Nucleus accumbens (tissue), 56 donors: ENCODE measurements at regions not wholly inside any gene's neighbourhood (a gene's known extent, or its start where the extent isn't known, plus 50 kb on each side); places are given as distances from the start of the nearest gene placed in this dataset.

ENCODE experiments used
- DNase-seq, 56 donors: peaks; one replicate each; lab custom pipeline; 2025; lab: John Stamatoyannopoulos, UW

DNA sequence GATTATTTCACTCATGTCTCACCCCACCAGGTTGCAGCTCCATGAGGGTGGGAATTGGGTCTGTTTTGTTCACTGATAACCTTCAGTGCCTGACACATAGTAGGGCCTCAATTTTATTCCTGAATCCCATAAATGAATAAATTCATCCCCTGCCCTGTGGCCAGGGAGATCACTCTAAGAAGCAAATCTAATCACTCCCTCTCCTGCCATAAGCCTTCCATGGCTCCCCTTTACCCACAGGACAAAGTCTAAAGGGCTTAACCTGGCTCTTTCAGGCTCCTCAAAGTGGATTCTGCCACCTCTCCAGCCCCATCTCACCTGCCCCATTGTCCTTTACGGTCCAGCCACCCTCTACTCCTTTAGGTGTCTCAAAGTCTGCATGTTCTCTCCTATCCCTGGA lies 141.8 kb upstream of the PTPN1 start:
- DNase-seq, result no peak

DNA sequence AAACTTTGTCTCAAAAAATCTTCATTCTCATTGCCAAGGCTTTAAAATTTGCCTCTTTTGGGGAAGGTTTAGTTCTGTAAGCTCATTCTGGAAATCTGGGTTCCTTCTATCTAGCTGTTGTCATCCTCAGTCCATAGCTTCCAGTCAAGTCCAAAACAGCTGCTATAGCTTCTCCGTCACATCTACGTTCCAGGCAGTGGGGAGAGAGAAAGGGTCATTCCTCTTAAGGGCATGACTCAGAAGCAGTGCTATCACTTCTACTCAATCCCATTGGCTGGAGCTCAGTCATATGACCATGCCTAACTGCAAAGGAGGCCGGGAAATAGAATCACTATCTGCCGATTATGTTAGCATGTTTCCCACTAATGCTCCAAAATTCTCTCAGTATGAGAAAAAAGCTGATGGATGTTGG lies 141.4 kb upstream of the PTPN1 start:
- no peak for DNase-seq

DNA sequence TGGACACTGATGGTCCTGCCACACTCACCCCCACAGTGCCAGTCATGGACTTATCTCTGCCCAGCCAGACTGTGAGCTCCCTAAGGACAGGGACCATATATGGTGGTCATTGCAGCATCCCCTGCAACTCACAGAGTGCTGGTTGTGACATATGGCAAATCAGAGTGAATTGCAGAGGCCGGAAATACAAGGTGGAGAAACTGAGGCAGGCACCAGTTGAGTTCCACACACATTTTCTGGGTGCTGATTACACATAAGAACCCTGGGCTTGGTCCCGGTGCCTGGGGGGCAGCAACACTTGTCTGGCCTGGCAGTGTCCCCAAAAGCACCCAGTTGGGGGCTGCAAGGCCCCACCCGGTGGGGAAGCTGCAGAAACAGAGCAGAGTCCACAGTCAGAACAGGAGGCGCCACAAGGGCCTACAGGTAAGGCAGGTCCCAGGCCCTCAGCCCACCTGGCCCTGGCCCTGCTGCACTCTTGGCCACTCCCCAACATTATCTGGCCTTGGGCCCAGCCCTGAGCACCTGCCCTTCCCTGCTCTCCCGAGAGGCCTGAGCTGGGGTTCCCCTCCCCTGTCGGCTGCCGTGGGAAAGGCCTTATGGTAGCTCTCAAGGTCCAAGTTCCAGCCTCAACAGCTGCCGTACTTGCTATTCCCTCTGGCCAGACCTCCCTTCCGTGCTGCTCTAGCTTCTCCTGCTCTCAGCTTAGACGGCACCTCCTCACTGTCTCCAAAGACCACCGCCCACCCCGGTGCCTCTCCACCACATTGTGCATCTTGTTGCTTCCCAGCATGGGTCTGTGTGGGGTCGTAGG lies 140.8 kb upstream of the PTPN1 start:
- no peak for DNase-seq

DNA sequence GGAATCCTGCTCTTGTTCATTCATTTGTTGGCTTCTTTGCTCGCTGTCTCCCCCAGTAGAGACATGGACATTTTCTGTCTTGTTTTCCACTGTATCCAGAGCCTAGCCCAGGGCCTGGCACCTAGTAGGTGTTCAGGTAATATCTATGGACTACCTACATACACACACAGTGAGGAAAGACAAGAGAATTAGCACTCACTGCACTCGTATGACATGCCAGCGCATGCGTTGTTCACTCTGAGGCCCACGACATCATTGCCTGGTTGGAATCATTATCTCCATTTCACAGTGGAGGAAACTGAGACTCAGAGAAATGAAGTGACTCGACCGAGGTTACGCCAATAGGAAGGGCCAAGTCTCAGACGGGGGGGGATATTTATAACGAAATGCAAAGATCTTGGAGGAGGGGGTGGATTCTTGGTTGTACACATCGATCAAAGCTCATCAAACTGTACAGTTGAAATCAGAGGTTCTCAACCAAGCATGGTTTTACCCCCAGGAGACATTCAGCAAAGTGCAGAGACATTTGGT lies 140.1 kb upstream of the PTPN1 start:
- no peak for DNase-seq

DNA sequence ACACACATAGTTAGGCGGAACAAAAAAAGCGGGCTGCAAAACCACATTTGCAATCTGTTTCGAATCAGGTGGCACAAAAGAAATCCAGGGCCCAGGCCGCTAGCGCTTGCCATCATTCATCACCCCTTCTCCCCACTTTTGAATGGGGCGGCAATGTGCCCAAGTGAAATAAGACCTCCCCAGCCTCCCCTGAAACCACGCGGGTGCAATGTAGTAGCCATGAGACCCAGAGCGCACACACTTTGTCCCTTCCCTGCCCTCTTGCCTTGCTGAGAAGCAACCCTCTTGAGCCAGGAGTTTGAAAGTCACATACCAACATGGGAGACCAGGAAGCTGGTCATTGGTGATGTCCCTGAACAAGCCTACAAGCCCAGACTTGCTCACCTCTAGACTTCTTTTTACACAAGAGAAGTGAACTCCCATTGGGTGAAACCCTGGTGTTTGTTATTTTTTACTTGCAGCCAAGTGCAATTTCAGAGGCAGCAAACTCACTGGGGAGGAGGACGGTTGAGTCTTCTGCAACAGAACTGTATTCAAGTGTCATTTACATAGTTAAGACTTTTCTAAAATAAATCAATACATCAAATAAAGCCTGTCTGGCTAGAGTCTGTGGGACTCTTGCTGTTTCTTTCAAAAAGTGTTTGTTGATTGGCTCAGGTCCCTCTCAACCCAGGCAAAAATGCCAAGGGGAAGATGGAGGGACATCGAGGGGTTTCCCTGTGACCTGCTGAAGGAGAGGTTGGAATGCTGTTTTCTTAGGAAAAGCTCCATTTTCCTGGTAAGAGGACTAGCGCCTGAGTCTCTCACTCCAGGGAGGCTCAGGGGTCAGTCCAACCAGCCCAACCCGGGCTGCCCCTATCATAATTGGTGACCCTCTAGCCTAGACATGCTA lies 138.1 kb upstream of the PTPN1 start:
- no peak for DNase-seq

DNA sequence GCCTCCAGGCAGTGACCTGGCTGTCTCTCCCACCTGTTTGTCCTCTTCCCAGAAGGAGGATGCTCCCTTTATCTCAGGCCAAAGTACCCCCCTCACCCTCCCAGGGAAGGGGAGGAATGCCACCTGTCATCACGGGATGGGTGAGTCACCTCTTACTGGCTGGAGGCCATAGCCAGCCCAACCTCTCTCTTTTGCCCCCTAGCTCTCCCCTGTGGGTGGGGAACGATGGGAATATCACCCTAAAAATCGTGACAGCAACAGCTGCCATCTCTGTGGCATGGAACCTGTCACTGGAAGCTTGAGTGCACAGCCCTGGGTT lies 137.5 kb upstream of the PTPN1 start:
- no peak for DNase-seq

DNA sequence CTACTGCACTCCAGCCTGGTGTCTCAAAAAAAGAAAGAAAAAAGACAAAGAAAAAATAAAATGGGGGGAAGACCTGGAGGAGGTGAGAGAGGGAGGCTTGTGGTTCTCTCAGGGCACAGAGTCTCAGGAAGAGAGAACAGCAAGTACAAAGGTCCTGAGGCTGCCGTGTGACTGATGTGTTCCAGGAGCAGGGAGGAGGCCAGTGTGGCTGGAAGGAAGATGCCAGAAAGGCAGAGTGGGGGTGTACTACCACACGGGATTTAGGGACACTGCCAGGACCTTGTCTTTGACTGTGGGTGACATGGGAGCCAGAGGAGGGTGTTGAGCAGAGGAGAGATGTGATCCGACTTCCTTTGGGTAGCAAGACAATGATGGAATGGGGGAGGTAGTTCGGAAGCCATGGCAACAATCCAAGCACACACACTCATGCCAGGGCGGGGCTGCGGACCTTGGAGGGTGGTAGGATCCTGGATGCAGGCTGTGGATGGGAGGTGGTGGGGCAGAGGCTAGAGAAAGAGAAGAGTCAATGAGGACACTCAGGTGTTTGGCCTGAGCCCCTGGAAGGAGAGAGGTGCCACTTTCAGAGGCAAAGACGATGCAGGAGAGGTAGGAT lies 136.4 kb upstream of the PTPN1 start:
- no peak for DNase-seq

DNA sequence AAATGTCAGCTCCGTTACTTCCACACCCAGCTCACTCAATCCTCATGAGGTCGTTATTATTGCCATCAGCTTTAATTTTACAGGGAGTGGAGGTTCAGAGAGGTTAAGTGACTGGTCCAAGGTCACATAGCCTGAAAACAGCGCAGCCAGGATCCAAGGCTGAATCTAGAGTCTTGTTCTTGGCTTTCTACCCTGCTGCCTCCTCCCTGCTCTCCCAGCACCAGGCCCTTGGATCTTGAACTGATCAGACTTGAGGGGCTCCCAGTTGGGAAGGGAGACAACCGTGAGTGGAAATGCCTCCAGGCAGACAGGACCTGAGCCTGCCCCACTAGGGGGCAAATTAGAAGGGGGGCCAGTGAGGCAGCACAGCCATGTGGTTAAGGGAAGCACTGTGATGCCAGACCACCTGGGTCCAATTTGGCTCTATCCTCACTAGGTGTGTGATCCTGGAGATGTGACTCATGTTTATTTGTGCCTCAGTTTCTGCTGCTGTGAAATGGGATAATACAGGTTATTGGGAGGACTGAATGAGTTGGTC lies 135.6 kb upstream of the PTPN1 start:
- no peak for DNase-seq

DNA sequence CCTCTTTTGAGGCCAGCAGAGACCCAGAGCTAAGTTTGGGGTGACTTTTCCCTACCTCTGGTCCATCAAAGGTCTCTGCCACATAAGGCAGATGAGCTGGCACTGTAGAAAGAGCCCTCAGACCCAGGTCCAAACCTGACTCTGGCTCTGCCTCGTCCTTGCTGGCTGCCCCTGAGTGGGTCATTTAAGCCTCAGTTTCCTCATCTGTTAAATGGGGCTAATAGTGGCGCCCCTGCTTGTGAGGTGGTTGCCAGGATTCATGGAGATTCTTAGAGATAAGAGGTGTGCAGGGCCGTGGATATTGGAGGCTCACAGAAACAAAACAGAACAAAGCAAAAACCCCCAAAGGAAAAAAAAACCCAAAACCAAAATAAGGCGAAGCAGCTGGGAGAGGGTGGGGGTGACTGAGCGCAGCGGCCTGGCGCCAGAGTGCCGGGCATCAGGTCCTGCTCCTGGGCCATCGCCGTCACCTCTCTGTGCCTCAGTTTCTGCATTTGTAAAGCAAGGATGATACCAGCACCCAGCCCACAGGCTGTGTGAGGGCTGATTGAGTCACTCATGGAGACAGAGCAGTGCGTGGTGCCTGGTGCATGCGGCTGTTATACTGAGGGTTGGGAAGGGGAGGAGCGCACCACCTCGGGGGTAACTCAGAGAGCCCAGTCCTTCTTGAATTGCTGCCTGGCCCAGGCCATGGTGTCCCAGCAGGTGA lies 133.8 kb upstream of the PTPN1 start:
- DNase-seq, result peak in 6 of 56 donors; percentile 7 to 25 (median 20)

DNA sequence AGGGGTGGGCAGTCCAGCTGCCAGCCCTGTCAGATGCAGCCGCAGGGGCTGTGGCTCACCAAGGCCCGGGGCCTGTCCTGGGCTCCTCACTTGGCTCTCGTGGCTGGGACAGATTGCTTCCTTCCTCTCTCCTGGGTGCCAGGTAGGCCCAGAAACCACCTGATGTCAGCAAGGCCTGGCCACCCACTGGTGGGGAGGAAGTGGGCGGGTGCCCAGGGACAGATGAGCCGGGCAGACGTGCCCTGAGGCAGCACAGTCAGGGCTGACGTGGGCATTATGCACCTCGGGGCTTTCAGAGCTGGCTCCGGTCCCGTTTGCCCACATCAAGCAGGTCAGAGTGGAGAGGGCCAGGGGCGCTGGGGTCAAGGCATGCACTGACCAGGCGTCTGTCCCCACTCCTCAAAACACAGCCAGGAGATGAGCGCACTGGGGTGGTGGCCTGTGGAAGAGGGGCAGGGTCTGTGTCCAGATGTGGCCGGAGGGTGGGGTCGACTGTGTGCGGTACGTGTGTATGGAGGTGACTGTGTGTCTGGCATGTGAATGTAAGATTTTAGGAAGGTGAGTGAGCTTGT lies 133.2 kb upstream of the PTPN1 start:
- DNase-seq, result no peak

DNA sequence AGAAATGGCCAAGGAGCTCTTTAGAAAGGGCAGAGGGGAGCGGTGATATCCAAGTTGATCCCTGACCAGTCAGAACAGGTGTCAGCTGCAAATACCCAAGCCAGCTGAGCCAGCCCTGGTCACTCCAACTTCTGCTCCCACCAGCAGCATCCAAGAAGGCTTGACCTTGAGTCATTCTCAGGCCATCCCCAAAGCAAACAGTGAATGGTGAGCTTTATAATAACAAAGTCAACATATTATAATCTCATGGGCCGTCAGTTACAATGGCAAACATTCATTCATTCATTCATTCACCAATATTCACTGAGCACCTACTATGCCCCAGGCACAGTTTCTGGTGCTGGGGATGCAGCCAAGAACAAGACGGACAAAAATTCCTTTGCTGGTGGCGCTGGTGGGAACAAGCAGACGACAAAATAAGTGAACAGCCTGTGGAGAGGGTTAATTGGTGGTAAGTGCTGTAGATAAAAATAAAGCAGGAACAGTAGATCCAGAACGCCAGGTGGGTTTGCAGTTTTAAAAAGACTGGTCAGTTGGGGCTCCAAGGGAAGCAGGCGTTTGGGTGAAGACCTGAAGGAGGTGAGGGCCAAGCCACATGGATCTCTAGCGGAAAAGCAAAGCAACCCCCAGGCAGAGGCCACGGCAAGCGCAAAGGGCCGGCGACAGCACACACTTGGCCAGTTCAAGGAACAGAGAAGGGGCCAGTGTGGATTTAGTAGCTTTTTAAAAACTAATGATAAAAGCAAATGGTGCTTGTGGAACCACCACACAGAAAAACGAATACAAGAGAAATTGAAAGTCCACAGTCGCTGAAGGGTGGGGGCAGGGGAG lies 131.8 kb upstream of the PTPN1 start:
- DNase-seq, result no peak

DNA sequence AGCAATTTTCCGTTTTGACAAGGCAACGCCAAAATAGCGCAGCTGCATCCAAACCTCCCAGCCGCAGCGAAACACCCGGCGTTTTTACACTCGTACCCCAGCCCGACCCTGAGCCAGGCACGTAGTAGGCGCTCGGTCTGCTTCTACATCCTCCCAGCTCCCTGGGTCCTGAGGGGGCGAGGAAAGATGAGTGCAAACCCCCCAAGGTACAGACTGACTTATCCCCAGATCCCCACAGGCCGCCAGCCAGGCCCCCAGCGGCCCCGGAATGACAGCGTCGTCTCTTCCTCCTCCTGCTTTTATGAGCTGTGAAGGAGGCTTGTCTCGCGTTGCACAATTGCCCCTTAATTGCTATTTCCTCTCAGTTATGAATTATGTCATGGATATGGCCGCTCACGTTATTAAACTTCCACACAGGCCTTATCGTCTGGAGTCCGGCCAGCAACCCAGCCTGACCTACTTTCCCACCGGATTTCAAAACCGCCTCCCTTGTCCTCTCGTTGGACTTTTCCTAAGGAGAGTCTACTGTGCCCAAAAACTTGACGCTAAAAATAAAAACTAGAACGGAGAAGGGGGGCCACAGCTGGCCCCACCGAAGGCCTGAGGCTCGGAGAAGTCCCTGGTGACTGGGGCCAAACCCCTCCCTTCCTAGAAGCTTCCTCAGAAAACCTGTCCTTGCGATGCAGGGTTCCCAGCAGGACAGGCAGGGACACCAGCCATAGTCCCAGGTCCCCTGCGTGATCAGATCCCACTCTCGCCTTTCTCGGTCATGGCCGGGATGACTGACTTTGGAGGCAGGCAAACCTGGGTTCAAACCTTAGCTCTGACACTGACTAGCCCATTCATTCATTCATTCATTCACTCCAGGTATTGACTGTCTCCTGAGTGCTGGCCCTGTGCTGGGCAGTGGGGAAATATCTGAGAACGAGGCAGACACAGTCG lies 130.9 kb upstream of the PTPN1 start:
- peak in 11 of 56 donors; percentile 3 to 36 (median 11) for DNase-seq

DNA sequence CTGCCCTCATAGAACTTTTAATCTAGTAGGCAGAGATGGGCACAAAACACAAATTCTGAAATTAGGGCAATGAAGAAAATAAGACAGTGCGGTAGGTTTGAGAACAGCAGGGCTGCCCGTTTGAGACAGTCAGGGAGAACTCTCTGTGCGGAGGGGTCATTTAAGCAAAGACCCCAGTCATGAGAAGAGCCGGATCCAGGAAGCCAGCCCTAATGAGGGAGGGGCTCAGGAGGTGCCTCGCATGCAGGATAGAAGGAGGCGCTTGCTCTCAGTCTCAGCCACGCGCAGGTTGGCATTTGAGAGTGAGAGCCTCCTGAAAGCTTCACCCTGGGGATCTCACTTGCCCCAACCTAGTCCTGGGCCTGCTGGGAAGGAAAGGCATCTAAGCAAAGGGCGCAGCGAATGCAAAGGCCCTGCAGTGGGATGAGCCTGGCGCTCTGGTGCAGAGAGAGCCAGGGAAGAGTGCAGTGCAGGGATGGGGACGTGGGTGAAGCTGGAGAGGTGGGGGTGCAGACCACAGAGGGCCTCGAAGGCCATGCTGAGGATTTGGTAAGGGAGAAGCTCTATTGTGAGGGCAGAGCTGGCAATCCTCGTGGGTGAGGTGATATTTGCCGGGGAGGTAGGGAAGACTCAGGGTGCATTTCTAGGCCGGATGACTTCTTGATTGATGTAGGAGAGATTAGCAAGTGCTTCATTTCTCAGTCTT lies 130.0 kb upstream of the PTPN1 start:
- no peak for DNase-seq

DNA sequence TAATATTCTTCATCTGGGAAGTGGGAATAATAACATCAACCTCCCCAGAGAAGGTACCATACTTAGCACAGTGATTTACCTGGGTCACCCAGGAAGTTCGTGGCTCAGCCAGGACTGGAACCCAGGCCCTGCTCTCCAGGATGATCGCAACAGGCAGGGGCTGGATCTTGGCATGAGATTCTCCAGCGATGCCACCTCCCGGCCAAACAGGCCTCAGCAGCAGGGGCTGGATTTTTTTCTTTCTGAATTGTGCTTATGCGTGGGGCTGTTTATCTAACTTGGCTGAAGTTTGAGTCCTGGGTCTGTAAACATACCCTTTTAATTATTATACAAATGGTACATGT lies 129.5 kb upstream of the PTPN1 start:
- no peak for DNase-seq

DNA sequence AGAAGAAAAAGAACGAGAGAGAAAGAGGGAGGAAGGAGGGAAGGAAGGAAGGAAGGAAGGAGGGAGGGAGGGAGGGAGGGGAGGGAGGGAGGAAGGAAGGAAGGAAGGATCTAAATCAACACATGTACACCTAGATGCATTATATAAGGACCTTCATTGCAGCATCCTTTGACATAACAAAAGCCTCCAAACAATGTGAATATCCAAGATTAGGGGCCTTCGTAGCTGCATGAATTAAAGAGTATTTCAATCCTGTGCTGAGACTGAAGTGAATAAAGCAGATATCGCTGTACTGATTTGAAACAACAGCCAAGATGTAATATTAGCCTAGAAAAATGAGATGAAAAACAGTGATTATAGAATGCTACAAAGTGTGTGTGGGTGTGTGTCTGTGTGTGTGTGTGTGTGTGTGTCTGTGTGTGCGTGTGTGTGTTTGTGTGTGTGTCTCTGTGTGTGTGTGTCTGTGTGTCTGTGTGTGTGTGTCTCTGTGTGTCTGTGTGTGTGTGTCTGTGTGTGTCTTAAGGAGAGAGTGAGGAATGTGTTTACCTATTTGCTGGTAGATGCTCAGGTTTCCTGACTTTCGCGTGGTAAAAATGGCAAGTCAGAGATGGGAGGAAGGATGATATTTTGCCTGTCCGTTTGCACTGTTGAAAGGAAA lies 129.0 kb upstream of the PTPN1 start:
- no peak for DNase-seq

DNA sequence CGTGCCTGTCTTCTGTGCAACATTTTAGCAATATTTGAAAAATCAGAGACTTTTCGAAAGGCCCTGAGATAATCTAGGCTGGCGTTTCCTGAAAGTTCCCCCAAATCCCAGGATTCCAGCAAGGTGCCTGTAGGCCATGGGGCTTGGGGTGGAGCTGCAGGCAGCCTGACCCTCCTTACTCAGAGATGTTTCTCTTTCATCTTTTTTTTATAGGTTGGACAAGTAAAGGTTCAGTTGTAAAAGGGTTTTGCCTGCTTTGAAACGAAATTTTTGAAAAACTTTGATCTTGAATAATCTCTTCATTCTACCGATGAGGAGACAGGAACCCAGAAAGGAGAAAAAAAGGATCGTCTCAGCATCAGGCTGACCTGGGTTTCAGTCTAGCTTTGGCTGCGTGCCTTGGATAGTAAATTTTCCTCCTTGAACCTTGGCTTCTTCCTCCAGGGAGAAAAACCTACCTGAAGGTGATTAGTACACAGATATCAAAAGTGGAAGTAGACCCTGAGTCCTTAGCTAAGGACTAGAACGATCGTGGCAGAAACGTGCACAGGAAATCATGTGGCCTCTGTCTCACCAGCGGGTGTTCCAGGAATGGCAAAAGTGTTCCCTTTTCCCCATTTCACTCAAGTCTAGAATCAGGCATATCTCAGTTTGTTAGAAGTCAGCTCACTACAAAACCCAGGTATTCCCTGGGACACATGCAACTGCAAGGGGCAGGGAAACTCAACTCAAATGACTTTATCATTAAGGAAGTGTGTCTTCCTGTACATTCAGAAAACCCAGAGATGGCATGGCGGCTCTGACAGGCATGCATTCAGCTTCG lies 128.2 kb upstream of the PTPN1 start:
- DNase-seq, result peak in 1 of 56 donors; percentile 13
